ENCODE measurements at regions not wholly inside any gene's neighbourhood (a gene's known extent, or its start where the extent isn't known, plus 50 kb on each side); places are given as distances from the start of the nearest gene placed in this dataset.

DNA sequence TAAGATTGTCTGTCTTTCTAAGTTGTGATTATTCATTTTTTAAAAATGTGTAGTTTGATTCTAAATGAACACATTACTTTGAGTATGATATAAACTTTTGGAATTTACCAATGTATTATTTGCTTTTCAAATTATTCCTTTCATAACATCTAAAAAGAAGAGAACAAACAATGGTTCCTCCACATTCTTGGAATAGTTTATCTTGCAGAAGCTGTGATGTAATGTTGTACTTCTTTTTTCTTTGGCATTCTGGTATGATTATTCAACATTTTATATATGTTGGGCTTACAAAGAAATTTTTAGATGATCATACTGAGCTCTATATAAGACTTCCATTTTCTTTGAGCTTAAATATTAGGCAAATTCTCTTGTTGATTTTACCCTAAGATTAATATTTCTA lies 419.2 kb downstream of the DIPK2A start:
- no peak for DNase-seq

- no peak for DNase-seq
These were observed 419.6 kb downstream of the DIPK2A start for GRCh38 chr3:144391236-144391635.

DNA sequence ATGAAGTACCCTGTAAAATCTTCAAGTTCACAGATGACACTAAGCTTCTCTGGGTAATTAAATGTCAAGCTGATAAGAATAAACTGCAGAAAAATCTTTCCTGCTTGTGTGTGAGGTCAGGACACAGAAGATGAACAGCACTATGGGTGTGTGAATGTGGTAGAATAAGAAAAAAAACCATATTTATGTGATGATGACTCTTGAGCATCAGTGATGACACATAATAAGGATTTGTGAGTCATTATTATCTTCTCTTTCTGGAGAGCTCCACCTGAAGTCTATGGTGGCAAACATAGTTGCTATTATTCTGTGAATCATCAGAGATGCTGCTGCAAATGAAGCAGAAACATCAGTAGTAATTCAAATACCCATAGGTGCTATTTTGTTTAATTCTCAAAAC lies 422.4 kb downstream of the DIPK2A start:
- peak in 1 of 5 experiments; percentile 13 for DNase-seq

DNA sequence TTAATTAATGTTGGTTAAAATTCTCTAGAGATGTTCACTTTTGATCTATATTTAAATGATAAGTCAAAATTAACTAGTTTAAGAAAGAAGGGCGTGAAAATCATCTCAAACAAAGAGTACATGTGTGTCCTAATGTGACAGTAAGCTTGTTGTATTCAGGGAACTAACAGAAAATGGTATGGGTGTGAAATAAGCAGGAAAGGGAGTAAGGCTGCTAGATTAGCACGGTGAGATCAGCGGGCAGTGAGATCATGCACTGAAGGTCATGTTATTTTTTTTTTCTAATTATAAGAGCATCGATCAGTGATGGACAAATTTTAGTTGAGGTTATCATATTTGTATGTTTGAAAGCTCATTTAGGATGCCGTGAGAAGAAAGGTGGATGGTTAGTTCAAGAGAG lies 430.8 kb downstream of the DIPK2A start:
- DNase-seq: no peak

DNA sequence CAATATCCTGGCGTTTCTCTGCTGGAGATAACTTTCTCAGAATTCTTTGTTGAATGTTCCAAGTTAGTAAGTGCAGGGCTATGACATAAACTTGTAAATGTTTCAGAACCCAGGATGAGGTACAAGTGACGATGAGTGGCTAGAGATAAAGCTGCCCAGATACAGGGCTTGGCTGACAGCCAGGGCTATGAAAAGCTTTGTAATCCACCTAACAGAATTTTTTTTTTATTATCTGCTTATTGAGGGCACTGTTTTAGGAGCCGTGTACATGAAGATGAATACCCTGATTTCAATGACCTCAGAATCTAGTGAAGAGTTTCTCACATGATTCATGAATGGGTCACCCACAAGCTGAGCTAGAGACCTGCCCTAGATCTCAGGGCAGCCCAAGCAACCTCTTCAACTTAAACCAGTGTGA lies 431.4 kb downstream of the DIPK2A start:
- no peak for DNase-seq

- no peak for DNase-seq
These were observed 435.7 kb downstream of the DIPK2A start for GRCh38 chr3:144407335-144407734.

GRCh38 chr3:144409319-144409718 lies 437.7 kb downstream of the DIPK2A start:
- no peak for DNase-seq

GRCh38 chr3:144413068-144413467 lies 441.4 kb downstream of the DIPK2A start:
- DNase-seq: no peak

DNA sequence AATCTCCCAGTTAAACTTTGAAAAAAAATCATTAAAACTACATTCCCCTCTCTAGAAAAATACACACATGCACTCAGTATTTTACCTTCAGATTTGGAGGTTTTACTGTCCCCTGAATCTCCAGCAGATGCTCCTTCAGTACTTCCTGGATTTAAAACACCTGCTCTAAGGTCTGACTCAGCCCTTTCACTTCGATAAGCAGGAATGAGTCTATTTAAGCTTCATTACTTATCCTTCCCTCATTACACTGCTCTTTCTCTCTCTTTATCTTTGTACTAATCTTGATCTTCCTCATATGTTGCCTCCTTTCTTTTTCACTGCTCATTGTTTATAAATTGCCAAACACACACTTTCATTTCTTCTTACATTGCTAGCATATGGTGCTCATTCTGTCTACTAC lies 443.9 kb downstream of the DIPK2A start:
- no peak for DNase-seq

DNA sequence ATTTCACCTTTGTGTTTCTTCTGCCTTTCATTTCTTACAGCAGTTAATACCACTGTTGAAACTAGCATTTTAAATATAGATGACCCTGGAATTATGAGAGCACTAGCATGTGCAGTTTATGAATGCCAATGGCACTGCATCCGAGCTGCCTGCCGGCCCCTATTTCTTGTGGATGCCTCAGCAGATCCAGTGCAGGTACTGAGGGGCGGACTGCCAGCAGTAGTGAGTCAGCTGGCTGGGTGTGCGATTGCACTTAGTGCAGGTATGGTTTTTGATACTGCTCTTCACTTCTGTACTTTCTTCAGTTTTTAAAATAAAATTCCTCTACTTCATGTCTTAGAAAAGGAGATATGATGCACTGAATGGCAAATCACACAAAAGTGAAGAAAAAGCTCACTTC lies 453.0 kb downstream of the DIPK2A start:
- no peak for DNase-seq

GRCh38 chr3:144426366-144426765 lies 454.7 kb downstream of the DIPK2A start:
- no peak for DNase-seq

GRCh38 chr3:144426967-144427366 lies 455.3 kb downstream of the DIPK2A start:
- no peak for DNase-seq

DNA sequence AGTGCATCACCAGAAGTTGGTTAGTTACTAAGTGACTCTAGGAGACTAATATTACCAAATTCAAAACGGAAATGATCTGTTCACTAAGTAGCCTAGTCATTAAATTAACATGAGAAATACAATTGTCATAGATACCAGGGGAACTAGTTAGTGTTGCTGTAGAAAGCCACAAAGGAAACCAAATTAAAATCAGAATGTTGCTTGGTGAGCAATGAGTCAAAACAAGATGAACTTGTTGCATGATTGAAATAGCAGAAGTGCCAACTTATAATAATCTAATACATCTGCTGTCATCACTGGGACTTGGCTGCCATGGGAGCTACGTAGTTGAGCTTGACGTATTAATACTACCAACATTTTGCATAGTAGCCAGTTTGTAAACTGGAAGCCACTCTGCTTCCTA lies 458.1 kb downstream of the DIPK2A start:
- peak in 1 of 5 experiments; percentile 80 for DNase-seq

DNA sequence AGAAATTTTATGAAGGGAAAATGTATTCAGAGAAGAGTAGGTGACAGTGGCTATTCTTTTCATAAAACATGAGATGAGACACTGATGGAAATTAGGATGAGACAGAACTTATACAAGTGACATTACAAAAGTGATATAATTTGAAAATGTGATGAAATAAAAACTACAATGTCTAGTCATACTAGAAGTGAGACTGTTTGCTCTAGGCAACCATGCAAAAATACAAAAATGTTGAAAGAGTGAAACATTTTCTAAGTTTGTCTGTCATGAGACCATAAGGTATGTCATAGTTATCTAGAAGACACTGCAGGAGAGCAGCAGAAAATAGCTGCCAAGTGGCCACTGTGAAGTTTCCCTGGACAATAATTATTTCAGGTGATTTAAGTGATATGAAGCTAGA lies 459.5 kb downstream of the DIPK2A start:
- DNase-seq: no peak

DNA sequence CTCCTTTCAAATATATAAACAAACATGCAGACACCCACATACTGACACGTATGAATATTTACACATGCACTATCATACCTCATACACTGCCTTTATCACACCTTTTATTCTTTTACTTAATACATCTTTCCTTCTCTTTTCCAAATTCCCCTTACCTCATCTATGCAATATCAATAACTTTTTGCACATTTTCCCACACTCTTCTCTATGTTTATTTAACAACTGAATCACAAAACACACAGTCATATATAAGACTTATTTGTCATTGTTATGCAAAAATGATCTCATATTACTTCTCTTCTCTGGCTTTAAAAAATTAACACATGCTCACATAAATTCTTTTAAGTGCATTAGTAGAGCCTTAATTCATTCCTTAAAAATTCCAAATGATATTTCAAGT lies 461.4 kb downstream of the DIPK2A start:
- DNase-seq: no peak

- no peak for DNase-seq
These were observed 466.4 kb downstream of the DIPK2A start for GRCh38 chr3:144437989-144438388.

DNA sequence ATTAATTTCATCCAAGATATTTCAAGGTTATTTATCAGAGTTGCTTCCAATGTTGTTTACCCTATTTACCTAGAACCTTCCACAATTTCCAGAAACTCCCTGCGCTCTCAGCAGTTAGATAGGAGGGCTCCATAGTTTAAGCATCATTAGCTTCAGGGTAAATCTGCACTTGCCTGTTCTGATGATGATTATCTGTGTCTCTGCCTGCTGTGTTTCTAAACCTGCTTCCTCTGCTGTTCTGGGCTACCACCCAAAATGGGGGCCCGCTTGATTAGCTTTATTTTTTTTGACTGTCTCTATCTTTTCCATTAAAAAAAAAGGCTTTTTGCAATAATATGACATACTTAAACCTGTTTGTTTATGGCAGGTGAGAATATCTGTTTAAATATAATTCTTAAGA lies 472.4 kb downstream of the DIPK2A start:
- no peak for DNase-seq

GRCh38 chr3:144444546-144444945 lies 472.9 kb downstream of the DIPK2A start:
- DNase-seq: no peak

- DNase-seq: no peak
These were observed 484.3 kb downstream of the DIPK2A start for GRCh38 chr3:144455841-144456440.

GRCh38 chr3:144457758-144458157 lies 486.1 kb downstream of the DIPK2A start:
- no peak for DNase-seq

GRCh38 chr3:144458283-144458682 lies 486.7 kb downstream of the DIPK2A start:
- DNase-seq: no peak

DNA sequence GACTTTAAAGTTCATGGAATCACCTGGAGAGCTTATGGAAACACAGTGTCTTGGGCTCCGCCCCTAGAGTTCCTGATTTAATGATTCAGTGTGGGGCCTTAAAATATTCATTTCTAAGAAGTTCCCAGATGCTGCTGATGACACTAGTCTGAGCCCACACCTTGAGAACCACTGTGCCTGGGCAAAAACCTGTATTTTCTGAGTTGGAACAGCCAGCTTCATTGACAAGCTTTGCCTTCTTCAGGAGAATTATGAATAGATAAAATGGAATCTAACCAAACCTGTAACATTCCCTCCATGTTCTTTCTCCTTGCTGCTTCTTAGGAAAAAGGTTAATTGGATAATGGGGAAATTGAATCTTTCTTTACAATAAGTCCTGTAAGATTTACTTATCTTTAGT lies 490.7 kb downstream of the DIPK2A start:
- DNase-seq: no peak

DNA sequence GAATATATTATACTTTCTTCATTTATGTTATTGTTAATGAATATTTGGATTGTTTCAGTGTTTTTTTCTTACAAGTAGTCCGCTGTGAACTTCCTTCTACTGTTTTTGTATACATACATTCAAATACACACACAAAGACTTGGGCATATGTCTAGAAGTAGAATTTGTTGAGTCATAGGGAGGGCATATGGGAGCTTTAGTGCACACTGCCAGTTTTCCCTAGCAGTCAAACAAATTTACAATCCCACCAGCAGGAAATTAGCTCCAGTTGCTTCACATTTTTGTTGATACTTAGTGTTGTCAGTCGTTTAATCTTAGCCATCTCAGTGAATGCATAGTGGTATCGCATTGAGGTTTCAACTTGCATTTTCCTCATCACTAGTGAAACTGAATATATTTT lies 492.3 kb downstream of the DIPK2A start:
- DNase-seq: no peak

DNA sequence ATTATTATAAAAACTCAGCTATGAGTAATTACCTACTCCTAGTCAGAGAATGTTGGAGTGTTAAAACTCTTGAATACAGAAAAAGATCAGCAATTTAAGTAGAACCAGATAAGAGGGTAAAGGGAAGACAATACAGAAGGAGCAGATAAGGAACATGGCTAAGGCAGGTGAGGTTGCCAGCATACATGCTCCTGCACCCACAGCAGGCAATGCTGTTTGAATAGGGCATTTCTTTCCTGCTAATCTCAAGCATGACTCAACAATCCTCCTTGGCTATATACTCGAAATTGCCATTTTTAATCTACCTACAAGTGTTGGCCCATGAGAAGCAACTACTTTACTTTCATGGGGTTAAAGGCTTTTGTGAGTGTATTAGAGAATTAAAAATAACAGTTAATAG lies 494.5 kb downstream of the DIPK2A start:
- DNase-seq: no peak

DNA sequence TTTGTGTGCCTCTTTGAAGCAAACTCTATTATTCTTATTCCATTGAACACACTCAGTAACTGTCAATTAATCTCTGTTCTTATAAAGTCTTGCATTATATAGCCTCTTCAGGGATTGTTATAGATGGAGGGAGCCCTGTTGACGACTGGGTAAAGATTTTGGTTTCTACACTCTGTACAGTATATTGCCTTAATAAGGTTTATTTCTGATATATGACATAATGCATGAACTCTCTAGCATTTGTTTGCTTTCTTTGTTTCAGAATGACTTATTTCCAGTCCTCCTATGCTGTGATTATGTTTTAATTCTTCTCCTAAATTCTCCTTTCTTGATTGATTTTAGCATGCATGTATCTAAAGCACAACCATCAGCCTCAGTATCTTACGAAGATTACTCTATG lies 494.9 kb downstream of the DIPK2A start:
- no peak for DNase-seq

GRCh38 chr3:144470666-144471065 lies 499.0 kb downstream of the DIPK2A start:
- no peak for DNase-seq
